Tibial nerve (tissue), 4 donors: ENCODE measurements at regions not wholly inside any gene's neighbourhood (a gene's known extent, or its start where the extent isn't known, plus 50 kb on each side); places are given as distances from the start of the nearest gene placed in this dataset.

Source experiments
- EP300 ChIP-seq, 2 donors: sonication (generic); formaldehyde crosslinking; IDR thresholded peaks; one replicate each; pipeline ENCODE4 v1.6.1; 2017; ENCODE audit warnings: antibody characterized with exemption in 2 of 2, mild to moderate bottlenecking in 1 of 2
- POLR2A ChIP-seq, 2 donors: fragments of 450-650 bp; IDR thresholded peaks; one replicate each; pipeline ENCODE4 v1.6.1; 2017; ENCODE audit warnings: antibody characterized with exemption in 2 of 2, mild to moderate bottlenecking in 2 of 2, moderate library complexity in 2 of 2
- TF ChIP-seq, protein P1 (sequence below), 5 experiments: fragments of 200-600 bp in 3 of 5; fragments of 450-650 bp in 2 of 5; sonication (generic) in 3 of 5; IDR thresholded peaks; one replicate each; pipeline ENCODE4 v1.5.1; 2016 to 2019; ENCODE audit warnings: antibody characterized with exemption in 5 of 5, mild to moderate bottlenecking in 3 of 5, moderate library complexity in 2 of 5

DNA sequence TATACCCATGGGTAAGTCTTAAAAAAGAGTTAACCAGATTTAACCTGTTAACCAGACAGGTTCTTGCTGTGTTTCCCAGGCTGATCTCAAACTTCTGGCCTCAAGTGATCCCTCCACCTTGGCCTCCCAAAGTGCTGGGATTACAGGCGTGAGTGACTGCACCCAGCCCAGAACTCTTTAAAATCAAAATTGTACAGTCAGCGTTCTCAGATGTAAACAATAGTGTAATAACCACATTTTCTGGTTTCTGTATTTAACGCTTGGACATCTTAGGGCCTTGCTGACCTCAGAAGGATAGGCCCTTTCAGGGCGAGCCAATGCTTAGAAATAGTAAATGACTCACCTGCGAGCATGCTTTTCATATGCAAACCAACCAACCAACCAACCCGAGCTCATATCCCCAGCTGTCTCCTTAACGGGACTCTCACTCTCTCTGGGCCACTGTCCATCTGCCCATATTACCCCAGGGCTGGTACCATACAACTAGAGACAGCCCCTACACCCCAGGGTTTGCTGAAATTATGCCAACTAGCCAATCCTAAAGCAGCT, 415.0 kb upstream of the XYLT1 start:
- TF ChIP-seq, protein P1, sequence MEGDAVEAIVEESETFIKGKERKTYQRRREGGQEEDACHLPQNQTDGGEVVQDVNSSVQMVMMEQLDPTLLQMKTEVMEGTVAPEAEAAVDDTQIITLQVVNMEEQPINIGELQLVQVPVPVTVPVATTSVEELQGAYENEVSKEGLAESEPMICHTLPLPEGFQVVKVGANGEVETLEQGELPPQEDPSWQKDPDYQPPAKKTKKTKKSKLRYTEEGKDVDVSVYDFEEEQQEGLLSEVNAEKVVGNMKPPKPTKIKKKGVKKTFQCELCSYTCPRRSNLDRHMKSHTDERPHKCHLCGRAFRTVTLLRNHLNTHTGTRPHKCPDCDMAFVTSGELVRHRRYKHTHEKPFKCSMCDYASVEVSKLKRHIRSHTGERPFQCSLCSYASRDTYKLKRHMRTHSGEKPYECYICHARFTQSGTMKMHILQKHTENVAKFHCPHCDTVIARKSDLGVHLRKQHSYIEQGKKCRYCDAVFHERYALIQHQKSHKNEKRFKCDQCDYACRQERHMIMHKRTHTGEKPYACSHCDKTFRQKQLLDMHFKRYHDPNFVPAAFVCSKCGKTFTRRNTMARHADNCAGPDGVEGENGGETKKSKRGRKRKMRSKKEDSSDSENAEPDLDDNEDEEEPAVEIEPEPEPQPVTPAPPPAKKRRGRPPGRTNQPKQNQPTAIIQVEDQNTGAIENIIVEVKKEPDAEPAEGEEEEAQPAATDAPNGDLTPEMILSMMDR (IDR thresholded peaks at IDR 0.05) = no peak
- no peak for TF ChIP-seq POLR2A (IDR thresholded peaks at IDR 0.05)
- TF ChIP-seq EP300 (IDR thresholded peaks at IDR 0.05) = no peak
